ENCODE measurements at regions not wholly inside any gene's neighbourhood (a gene's known extent, or its start where the extent isn't known, plus 50 kb on each side); places are given as distances from the start of the nearest gene placed in this dataset.

DNA sequence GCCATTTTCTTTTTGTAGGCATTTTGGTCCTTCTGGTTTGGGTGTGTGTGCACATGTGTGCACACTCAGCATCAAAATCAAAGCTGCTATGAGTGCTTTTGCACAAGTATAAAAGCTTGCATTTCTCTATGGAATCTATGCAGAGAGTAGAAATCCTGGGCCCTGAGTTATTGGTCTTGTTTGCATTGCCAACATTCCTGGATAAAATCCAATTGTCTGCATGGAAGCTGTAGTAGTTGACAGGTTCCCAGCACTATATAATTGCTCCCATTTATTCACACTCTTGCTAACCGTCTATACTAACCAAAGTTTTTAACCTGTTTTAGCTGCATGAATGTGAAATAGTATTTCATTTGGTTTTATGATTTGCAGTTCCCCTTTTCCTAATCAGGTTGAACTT, 277.0 kb downstream of the FOXA2 start:
- Histone ChIP-seq H3K4me3 (no peak overlapping the region), H3K27ac (no peak overlapping the region)
- DNase-seq (ENCODE audit: low spot score), result no peak
- no peak for TF ChIP-seq CTCF (IDR thresholded peaks at IDR 0.05)

DNA sequence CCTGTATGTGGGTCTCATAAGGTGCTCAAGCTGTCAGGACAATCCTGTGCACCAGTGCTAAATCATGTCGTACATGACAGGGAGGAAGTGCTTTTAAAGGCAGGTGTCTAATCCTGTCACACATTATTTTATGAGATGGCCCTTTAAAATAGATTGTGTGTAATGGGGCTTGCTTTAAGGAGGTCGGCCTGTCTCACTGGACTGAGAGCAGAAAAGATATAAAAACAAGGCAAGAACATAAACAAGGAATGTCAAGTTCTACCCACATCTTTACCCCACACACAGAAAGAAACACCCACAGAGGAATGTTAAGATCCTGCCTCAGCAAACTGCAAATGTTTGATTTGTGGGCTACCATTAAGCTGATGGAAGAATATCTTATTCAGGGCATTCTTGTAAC, 279.0 kb downstream of the FOXA2 start:
- TF ChIP-seq CTCF (IDR thresholded peaks at IDR 0.05), result no peak
- no peak overlapping the region for H3K27ac ChIP-seq
- DNase-seq (ENCODE audit: low spot score), result no peak
- no peak overlapping the region for H3K4me3 ChIP-seq

DNA sequence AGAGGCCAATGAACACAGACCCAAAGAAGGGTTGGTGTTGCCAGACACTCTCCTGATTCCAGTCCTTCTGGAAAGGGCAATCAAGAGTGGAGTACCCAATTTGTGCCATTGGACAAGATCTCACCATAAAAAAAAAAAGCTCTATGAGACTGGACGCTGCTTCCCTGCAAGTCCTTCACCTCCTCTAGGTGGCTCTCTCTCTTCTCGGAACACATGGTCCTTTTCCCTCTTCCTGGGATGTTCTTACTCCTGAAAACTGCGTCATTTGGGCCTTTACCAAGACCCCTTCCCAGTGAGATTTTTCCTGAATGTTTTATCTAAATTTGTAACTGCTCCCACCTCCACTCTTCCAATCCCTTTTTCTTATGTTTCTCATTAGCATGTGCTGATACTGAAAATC, 280.8 kb downstream of the FOXA2 start:
- no peak for TF ChIP-seq CTCF (IDR thresholded peaks at IDR 0.05)
- Histone ChIP-seq H3K27ac (no peak overlapping the region), H3K4me3 (no peak overlapping the region)
- DNase-seq (ENCODE audit: low spot score), result no peak

DNA sequence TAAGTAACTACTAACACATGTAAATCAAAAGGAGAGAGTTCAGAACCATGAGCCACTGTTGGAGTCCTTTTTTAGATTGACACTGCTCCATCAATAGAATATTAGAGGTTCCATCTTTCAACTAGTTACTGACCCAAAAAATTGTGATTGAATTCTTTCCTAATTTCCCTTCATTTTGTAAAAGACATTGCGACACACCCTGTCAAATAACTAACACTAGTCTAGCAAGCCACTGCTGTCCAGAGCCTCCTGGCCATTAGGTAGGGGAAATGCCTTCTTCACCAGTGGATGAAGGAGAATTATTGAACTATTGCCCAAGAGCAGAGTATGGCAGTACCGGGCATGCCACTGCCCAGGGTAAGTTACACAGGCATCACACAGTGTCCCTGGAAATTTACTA, 282.3 kb downstream of the FOXA2 start:
- TF ChIP-seq CTCF (IDR thresholded peaks at IDR 0.05), result no peak
- no peak overlapping the region for H3K4me3 ChIP-seq
- no peak overlapping the region for H3K27ac ChIP-seq
- DNase-seq (ENCODE audit: low spot score), result no peak

GRCh38 chr20:22293886-22294285, 290.5 kb downstream of the FOXA2 start:
- Histone ChIP-seq H3K4me3 (no peak overlapping the region), H3K27ac (no peak overlapping the region)
- TF ChIP-seq CTCF (IDR thresholded peaks at IDR 0.05), result no peak
- DNase-seq (ENCODE audit: low spot score), result no peak

- no peak for DNase-seq (ENCODE audit: low spot score)
- H3K27ac ChIP-seq, result no peak overlapping the region
These were observed 294.9 kb downstream of the FOXA2 start for GRCh38 chr20:22289442-22289841.

GRCh38 chr20:22288957-22289356, 295.4 kb downstream of the FOXA2 start:
- no peak for DNase-seq (ENCODE audit: low spot score)
- no peak overlapping the region for H3K4me3 ChIP-seq
- no peak overlapping the region for H3K27ac ChIP-seq
- no peak for TF ChIP-seq CTCF (IDR thresholded peaks at IDR 0.05)

More at GRCh38 chr20:22289442-22289841, 294.9 kb downstream of the FOXA2 start:
- no peak overlapping the region for H3K4me3 ChIP-seq
- no peak for TF ChIP-seq CTCF (IDR thresholded peaks at IDR 0.05)

All from coronary artery (tissue), 2 donors.